Esophagus (tissue), 2 donors: ENCODE measurements at regions not wholly inside any gene's neighbourhood (a gene's known extent, or its start where the extent isn't known, plus 50 kb on each side); places are given as distances from the start of the nearest gene placed in this dataset.

Source experiments
- H3K27ac ChIP-seq, 2 donors: one replicate each; pipeline ENCODE4 v1.5.1; 2013; ENCODE audit warnings: low read depth in 2 of 2, mild to moderate bottlenecking in 2 of 2, inconsistent platforms in 1 of 2, low read length in 1 of 2, moderate library complexity in 1 of 2
- H3K27me3 ChIP-seq, 2 donors: one replicate each; pipeline ENCODE4 v1.6.1; 2013; ENCODE audit warnings: low read length in 2 of 2, control low read depth in 1 of 2, mild to moderate bottlenecking in 1 of 2; ENCODE audit not compliant: insufficient read depth in 2 of 2, control insufficient read depth in 1 of 2
- H3K36me3 ChIP-seq, 2 donors: one replicate each; pipeline ENCODE4 v1.6.1; 2013; ENCODE audit warnings: low read length in 1 of 2; ENCODE audit not compliant: control insufficient read depth in 2 of 2, insufficient read depth in 2 of 2
- H3K4me1 ChIP-seq, 2 donors: one replicate each; pipeline ENCODE4 v1.6.1; 2013; ENCODE audit warnings: low read length in 1 of 2; ENCODE audit not compliant: control insufficient read depth in 2 of 2, insufficient read depth in 2 of 2
- H3K4me3 ChIP-seq, 2 donors: one replicate each; pipeline ENCODE4 v1.5.1; 2013; ENCODE audit warnings: low read length in 2 of 2, mild to moderate bottlenecking in 2 of 2, low read depth in 1 of 2, moderate library complexity in 1 of 2
- H3K9me3 ChIP-seq, 2 donors: one replicate each; pipeline ENCODE4 v1.6.1; 2013; ENCODE audit warnings: mild to moderate bottlenecking in 2 of 2, low read depth in 1 of 2, low read length in 1 of 2, moderate library complexity in 1 of 2; ENCODE audit not compliant: control insufficient read depth in 2 of 2, insufficient read depth in 1 of 2
- WGBS, 2 donors: extraction: QIAGEN DNeasy Blood & Tissue Kit; methylation state at CpG; one replicate each; pipeline ENCODE4 v1.1.7; 2013; 5-methylcytosine and 5-hydroxymethylcytosine counted together
- donor health status: healthy with polysubstance abuse.
- donor health status: Bipolar disorder and iron deficiency.

GRCh38 chr20:50416269-50417022, 93.7 kb upstream of the PTPN1 start:
- H3K4me3 ChIP-seq, result no peak overlapping the region
- no peaks in the 10 kb centered on the region for H3K27me3 ChIP-seq
- H3K9me3 ChIP-seq, result peaks cover 0 to under 1% of the 10 kb centered on the region in 2 donors
- no peaks in the 10 kb centered on the region for H3K36me3 ChIP-seq
- H3K4me1 ChIP-seq, result peaks cover 0 to 17% of the 10 kb centered on the region in 2 donors
- WGBS, 2 donors, result 86 to 92% methylated on average over 13 to 14 of the region's 14 CpGs
- H3K27ac ChIP-seq, result peak overlapping the region; percentile 75 to 93

- H3K27me3 ChIP-seq, result no peaks in the 10 kb centered on the region
- 71 to 73% methylated on average over 5 of the region's 5 CpGs for WGBS, 2 donors
- H3K4me3 ChIP-seq, result no peak overlapping the region
- peaks cover 0 to 17% of the 10 kb centered on the region in 2 donors for H3K4me1 ChIP-seq
- H3K9me3 ChIP-seq, result peaks cover 0 to 2% of the 10 kb centered on the region in 2 donors
- no peaks in the 10 kb centered on the region for H3K36me3 ChIP-seq
- peak overlapping the region; percentile 75 to 93 for H3K27ac ChIP-seq
These were observed 93.2 kb upstream of the PTPN1 start for GRCh38 chr20:50417023-50417329.

- H3K27me3 ChIP-seq, result no peaks in the 10 kb centered on the region
- H3K36me3 ChIP-seq, result no peaks in the 10 kb centered on the region
- H3K9me3 ChIP-seq, result peaks cover 0 to 2% of the 10 kb centered on the region in 2 donors
- H3K4me1 ChIP-seq, result peaks cover 0 to 20% of the 10 kb centered on the region in 2 donors
- 80 to 83% methylated on average over 6 of the region's 6 CpGs for WGBS, 2 donors
- H3K4me3 ChIP-seq, result no peak overlapping the region
- H3K27ac ChIP-seq, result no peak overlapping the region
These were observed 92.5 kb upstream of the PTPN1 start for GRCh38 chr20:50417484-50418235.

GRCh38 chr20:50418890-50419642, 91.1 kb upstream of the PTPN1 start:
- no peaks in the 10 kb centered on the region for H3K27me3 ChIP-seq
- 66 to 81% methylated on average over 4 of the region's 4 CpGs for WGBS, 2 donors
- peaks cover 0 to 2% of the 10 kb centered on the region in 2 donors for H3K9me3 ChIP-seq
- H3K27ac ChIP-seq, result no peak overlapping the region
- peaks cover 0 to 20% of the 10 kb centered on the region in 2 donors for H3K4me1 ChIP-seq
- H3K36me3 ChIP-seq, result no peaks in the 10 kb centered on the region
- H3K4me3 ChIP-seq, result no peak overlapping the region

- peaks cover 0 to 2% of the 10 kb centered on the region in 2 donors for H3K9me3 ChIP-seq
- H3K4me1 ChIP-seq, result peaks cover 0 to 16% of the 10 kb centered on the region in 2 donors
- H3K4me3 ChIP-seq, result no peak overlapping the region
- H3K27me3 ChIP-seq, result no peaks in the 10 kb centered on the region
- H3K27ac ChIP-seq, result no peak overlapping the region
- no peaks in the 10 kb centered on the region for H3K36me3 ChIP-seq
- 94 to 95% methylated on average over 7 of the region's 7 CpGs for WGBS, 2 donors
These were observed 89.8 kb upstream of the PTPN1 start for GRCh38 chr20:50420380-50420779.

- Histone ChIP-seq H3K4me1 (peaks cover 0 to 4% of the 10 kb centered on the region in 2 donors), H3K4me3 (no peak overlapping the region), H3K9me3 (peaks cover 0 to 2% of the 10 kb centered on the region in 2 donors), H3K27ac (peak overlapping the region in 1 of 2 donors; percentile 23), H3K36me3 (no peaks in the 10 kb centered on the region), H3K27me3 (no peaks in the 10 kb centered on the region)
- WGBS, 2 donors, result 81 to 88% methylated on average over 6 of the region's 6 CpGs
These were observed 88.5 kb upstream of the PTPN1 start for GRCh38 chr20:50421356-50422340.

GRCh38 chr20:50423758-50424157, 86.4 kb upstream of the PTPN1 start:
- H3K27me3 ChIP-seq, result no peaks in the 10 kb centered on the region
- 76 to 87% methylated on average over 6 of the region's 6 CpGs for WGBS, 2 donors

GRCh38 chr20:50425076-50425475, 85.1 kb upstream of the PTPN1 start:
- Histone ChIP-seq H3K4me1 (peaks cover 0 to 16% of the 10 kb centered on the region in 2 donors), H3K27me3 (no peaks in the 10 kb centered on the region), H3K36me3 (no peaks in the 10 kb centered on the region), H3K4me3 (no peak overlapping the region), H3K27ac (no peak overlapping the region), H3K9me3 (peaks cover 0 to 2% of the 10 kb centered on the region in 2 donors)
- 59 to 72% methylated on average over 3 of the region's 3 CpGs for WGBS, 2 donors

More at GRCh38 chr20:50423758-50424157, 86.4 kb upstream of the PTPN1 start:
- H3K4me1 ChIP-seq, result peaks cover 0 to 13% of the 10 kb centered on the region in 2 donors
- peaks cover 0 to 2% of the 10 kb centered on the region in 2 donors for H3K9me3 ChIP-seq
- H3K4me3 ChIP-seq, result no peak overlapping the region
- H3K27ac ChIP-seq, result peak overlapping the region; percentile 3 to 79
- H3K36me3 ChIP-seq, result no peaks in the 10 kb centered on the region
